ENCODE measurements at regions not wholly inside any gene's neighbourhood (a gene's known extent, or its start where the extent isn't known, plus 50 kb on each side); places are given as distances from the start of the nearest gene placed in this dataset.

DNA sequence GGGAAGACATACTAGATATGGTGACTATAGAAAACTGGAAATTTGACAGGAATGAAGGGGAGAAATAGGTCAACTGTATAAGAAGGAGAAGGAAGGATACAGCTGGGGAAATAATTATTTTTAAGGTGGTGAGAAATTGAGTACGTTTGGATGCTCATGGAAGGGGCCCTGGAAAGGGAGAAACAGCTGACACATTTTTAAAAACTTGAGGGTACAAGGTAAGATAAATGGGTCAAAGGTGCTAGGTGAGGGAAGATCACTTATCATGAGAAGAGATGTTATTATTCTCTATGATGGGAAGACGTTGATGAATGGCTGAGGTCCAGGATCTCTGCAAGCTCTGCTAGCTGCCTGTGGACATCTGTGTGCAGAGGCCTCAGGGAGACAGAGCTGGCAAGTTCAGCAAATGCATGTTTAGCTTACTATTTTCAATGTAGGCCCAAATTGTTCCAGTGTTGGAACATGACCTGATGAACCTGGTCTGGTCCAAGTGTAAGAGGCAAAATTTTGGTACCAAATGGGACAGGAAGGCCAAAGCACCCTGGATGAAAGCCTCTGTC is 181.7 kb downstream of the MTRR start:
- DNase-seq (ENCODE audit: low spot score): no peak

- no peak for DNase-seq (ENCODE audit: low spot score)
These were observed 184.3 kb downstream of the MTRR start for GRCh38 chr5:8053270-8053669.

DNA sequence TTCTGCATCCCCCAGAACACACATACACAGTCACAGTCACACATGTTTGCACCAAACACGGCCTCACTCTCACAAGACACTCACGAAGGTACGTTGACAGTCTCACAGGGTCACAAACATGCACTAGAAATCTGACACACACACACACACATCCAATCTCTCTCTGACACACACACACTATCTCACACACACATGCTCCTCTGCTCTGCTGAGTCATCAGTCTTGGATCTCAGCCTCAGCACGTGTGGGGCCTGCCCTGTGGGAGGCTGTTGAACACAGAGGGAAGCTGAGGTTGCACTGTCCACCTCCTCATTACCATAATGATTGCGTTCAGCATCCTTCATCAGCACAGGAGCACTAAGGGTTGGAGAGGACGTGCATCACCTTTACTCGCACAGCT is 188.8 kb downstream of the MTRR start:
- DNase-seq (ENCODE audit: low spot score): no peak

DNA sequence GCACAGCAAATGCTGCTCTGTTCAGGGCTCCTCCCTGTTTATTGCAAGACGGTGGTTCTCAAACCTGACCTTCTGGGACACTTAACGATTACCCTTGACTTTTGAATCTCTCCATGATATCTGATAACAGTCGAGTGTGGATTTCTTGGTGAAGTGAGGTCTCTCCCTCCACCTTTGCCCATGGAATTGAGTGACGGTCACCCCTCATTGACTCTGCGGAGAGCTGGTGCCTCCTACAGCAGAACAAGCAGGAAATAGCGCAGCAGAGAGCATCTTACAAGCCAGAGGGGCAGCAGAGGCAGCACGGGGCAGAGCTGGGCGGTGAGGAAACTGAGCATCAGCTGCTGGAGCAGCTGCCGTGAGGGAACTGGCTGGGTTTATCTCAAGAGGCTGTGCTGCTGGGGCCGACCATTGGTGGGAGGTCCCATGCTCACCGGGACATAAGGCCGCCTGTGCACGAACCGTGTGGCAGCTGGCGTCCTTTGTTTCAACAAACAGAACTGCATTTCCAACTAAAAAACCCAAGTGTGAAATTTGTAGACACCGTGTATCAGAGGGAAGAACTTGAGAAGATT is 189.8 kb downstream of the MTRR start:
- no peak for DNase-seq (ENCODE audit: low spot score)

GRCh38 chr5:8059337-8059736 is 190.4 kb downstream of the MTRR start:
- DNase-seq (ENCODE audit: low spot score): no peak

DNA sequence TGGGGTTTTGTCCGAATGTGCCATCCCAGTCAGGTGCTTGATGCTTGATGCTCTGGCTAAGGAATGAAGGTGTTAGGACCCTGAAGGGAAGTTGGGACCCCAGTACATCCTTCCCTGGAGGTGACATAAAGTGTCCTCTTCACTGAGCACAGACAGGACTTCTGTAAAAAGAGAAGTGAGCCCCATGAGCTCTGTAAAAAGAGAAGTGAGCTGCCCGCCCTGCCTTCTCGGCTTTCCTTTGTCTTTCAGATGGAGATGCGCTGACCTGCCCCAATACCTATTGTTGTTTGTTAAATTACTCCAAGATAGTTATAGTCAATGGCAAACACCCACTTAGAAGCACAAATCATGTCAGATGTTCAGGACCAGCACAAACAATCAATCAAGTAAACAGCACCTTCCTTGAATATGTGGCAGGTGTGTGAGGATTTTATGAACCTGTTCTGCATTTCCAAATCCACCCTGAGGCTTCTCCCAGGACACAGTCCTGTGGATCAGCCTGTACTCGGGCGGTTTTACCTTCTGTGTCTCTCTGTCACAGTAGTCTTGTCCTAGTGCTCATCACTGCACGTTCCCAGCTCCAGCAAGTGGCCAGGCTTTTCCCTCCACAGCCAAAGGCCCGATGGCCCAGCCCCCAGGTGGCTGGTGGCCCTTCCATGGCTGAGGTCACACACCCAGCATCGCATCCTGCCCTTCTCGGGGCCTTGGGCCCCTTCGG is 191.4 kb downstream of the MTRR start:
- peak; percentile 52 for DNase-seq (ENCODE audit: low spot score)

DNA sequence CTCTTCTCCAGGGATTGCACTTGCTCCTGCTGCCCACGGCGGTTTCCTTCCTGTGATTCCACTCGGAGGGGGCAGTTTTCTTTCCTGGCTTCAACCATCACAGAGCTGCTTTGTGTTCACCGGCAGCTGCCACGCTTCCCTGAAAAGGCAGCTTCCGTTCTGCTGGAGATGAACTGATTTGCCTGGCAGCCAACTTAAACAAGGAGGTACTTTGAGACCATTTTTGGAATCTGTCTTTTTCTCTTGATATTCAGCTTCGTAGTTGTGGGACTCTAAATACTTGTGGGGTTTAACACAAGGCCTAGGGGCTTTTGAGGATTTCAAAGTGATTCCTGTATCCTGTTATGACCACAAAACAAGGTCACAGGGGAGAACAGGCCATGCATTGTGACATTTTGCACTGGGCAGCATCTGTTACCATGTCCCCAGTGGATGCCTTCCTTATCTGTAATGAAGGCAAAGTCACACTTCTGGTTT is 192.0 kb downstream of the MTRR start:
- no peak for DNase-seq (ENCODE audit: low spot score)

- DNase-seq (ENCODE audit: low spot score): no peak
These were observed 193.6 kb downstream of the MTRR start for GRCh38 chr5:8062521-8062920.

DNA sequence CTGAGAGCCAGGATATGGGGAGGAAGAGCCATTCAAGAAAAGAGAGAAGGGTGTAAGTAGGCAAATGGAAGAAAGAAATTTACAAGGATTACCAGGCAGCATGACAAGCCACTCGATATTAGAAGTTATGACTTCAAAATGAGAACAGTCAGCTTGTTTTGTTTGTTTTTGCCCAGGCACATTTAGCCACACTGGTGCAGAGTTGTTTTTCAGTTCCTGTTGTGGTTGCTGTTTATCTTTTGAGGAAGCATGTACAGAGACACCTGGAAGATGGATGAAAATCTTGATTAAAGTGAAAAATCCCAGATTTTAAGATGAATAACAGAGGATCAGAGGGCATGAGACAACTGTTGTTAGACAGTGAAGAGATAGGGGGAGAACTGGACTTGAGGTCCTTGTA is 199.1 kb downstream of the MTRR start:
- DNase-seq (ENCODE audit: low spot score): no peak

- no peak for DNase-seq (ENCODE audit: low spot score)
These were observed 201.2 kb downstream of the MTRR start for GRCh38 chr5:8070138-8070537.

- no peak for DNase-seq (ENCODE audit: low spot score)
These were observed 210.1 kb downstream of the MTRR start for GRCh38 chr5:8079056-8079455.

DNA sequence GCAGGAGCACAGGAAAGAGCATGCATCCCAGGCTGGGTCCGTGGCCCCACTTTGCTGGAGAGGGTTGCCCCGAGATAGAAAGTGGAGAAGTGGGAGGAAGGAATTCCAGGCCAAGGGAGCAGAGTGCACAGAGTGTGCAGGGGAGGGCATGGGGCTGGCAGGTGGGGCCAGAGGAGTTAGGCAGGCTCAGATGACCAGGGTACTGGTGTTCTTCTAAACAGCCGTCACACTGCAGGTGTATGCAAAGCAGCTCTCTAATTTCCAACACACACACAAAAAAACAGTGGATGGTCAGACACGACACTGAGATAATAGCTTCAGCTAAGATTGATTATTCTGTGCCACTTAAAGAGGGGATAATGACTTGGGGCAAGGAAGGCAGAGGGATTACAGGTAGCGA is 212.2 kb downstream of the MTRR start:
- DNase-seq (ENCODE audit: low spot score): no peak

GRCh38 chr5:8093669-8094068 is 224.7 kb downstream of the MTRR start:
- DNase-seq (ENCODE audit: low spot score): no peak

- DNase-seq (ENCODE audit: low spot score): no peak
These were observed 225.4 kb downstream of the MTRR start for GRCh38 chr5:8094304-8094703.

DNA sequence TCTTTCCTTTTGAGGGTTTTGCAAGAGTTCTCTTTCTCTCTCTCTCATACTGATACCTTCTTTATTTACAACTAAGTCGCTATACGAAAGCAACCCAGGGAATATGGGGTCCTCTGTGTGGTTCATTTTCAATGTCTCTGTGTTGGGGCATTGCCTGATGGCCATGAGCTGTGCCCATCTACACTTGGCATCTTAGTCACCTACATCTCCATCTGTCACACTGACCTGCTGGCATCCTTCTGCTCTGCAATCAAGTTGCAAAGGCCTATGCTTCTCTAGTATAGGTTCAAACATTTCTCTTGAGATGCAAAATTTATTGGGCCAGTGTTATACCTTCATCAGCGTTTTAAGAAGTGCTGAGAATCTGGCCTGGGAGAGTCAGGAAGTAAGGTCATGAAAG is 228.2 kb downstream of the MTRR start:
- DNase-seq (ENCODE audit: low spot score): no peak

DNA sequence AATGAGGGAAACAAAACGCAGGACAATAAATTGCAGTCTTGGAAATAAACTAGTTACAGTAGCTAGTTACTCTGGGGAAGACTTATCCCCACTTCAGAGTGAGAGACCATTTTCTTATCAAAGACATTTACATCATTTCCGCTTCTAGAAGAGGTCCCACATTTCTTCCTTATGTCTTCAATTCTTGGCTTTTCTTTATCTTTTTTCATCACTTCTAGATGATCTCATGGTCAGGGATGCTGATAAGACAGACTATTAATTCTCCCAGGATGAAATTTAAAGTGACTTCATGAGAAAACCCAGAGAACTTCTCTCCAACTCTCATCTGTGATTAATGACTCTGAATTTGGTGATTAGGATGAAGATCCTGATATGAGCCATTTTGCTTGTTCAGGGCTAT is 229.1 kb downstream of the MTRR start:
- DNase-seq (ENCODE audit: low spot score): no peak

DNA sequence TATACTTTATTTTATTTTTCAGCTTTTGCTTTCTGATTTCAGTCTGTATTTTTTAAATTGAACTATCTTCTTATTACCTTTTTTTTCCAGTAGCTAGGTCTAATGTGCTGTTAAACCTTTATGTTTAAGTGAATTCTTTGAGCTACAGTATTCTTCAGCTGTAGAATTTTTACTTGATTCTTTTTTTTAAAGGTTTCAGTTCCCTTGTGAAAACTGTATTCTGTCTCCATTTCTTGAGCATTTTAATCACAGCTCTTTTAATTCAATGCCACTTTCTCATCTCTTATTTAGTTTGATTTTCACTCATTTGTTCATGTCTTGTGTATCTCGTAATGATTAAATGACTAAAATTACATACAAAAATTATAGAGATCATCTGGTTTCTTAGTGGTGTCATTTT is 233.8 kb downstream of the MTRR start:
- DNase-seq (ENCODE audit: low spot score): no peak

DNA sequence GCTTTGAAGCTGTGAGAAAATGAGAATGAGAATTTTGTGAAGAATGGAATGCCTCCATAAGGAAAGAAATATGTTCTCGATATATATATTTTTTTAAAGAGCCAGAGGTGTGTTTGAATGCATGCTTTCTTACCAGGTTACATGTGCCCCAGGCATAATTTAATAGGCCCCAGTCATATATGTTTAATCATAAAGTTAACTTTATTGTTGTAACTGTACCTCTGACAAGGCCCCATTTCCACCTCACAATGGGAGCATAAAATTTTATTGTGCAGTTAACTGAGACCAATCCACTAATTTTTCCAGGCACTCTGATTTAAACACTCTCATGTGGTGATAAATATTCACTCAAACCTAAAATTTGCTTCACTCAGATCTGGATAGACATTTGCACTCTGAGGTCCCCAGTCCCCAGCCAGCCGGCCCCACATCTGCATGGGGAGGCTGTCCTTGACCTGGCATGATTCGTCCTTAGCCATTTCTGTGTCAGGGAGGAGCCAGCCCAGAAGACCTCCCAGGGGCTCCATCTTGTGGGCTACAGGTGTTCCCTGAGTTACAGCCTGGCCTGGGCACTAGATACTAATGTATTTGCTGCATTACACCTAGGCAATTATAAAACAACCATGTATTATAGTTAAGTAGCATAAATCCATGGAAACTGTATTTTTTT is 245.8 kb downstream of the MTRR start:
- no peak for DNase-seq (ENCODE audit: low spot score)

DNA sequence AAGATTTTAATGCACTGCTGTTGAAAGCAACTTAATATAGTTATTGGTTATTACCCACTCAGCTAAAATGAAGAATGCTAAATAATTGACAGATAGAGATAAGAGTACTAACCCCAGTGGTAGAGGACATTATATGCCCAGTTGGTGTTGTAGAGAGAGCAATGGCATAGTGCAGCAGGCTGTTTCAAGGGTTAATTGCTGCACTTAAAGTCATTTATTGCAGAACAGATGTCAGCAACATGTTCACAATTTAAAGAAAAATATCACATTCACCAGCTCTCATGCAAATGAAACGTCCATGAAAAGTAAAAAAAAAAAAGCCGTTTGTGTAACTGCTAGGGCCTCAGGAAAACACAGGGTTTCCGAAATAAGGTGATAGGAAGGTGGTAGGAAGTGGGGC is 254.6 kb downstream of the MTRR start:
- no peak for DNase-seq (ENCODE audit: low spot score)

DNA sequence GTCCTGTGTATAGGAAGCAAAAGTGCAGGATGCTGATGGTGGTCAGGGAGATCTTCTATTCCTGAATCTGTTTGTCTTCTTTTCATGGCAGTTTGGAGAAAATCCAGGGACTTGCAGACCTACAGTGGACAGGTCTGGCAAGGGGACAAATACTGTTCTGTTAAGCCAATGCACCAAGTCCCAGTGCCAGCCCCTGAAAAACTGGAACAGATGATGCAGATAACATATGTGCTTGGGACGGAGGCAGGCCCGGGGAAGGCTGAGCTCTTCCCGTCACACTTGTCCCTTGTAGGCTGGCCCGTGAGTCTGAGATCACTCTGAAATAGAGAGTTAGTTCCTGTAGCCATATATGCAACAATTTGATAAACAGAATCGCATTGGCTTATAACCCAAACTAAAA is 265.7 kb downstream of the MTRR start:
- DNase-seq (ENCODE audit: low spot score): no peak

DNA sequence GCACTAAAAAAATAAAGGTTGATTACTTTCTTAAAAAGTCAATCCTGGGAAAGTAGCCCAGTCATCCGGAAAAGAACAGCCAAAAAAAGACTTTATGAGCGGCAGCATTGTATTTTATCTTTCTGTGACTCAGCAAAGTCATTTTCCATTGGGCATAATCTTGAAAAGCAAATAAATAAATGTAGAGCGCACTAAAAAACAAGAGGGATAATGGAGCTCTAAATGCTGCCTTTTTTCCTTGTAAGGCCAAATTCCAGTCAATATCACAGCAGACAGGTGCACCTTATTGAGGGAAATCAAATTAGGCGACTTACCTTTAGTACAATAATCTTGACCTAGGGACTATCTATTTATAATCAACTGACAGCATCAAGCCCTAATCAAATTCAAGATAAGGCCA is 266.8 kb downstream of the MTRR start:
- DNase-seq (ENCODE audit: low spot score): no peak

- DNase-seq (ENCODE audit: low spot score): no peak
These were observed 267.3 kb downstream of the MTRR start for GRCh38 chr5:8136271-8136670.

DNA sequence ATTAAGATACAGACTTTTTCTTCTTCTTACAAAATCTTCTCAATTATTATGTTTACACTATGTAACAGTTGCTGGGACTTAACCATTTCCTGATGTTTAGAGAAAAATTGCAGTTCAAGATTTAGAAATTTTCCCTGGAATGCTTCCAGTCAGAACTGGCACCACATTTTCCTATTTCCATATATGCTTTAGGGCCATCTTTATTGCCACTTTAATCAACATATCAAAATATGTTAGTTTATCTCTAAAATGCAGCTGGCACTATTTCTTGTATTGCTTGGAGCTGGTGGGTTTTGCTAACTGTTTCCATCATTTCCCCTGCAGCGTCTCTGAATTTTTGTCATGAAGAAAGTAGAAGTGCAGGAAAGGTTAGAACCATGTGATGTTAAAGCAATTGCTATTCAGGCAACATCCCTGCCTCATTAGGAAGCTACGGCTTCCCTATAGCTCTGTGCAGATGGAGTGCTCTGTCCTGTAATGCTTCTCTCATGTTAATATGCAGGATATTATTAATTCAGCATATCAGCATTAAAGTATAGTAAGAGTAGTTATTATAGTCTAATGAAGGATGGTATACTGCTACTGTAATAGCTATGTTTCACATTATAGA is 269.1 kb downstream of the MTRR start:
- DNase-seq (ENCODE audit: low spot score): no peak
